Sigmoid colon (tissue), 3 donors: ENCODE measurements at regions not wholly inside any gene's neighbourhood (a gene's known extent, or its start where the extent isn't known, plus 50 kb on each side); places are given as distances from the start of the nearest gene placed in this dataset.

Source experiments
- POLR2A ChIP-seq, 2 donors: fragments of 450-650 bp; IDR thresholded peaks; one replicate each; pipeline ENCODE4 v1.6.1; 2016; ENCODE audit warnings: antibody characterized with exemption in 2 of 2, mild to moderate bottlenecking in 2 of 2, moderate library complexity in 2 of 2
- TF ChIP-seq, protein P1 (sequence below), 4 experiments: fragments of 450-650 bp in 3 of 4; fragments of 200-600 bp in 1 of 4; IDR thresholded peaks; one replicate each; pipeline ENCODE4 v1.5.1; 2016 to 2019; ENCODE audit warnings: antibody characterized with exemption in 4 of 4, mild to moderate bottlenecking in 3 of 4, moderate library complexity in 2 of 4

DNA sequence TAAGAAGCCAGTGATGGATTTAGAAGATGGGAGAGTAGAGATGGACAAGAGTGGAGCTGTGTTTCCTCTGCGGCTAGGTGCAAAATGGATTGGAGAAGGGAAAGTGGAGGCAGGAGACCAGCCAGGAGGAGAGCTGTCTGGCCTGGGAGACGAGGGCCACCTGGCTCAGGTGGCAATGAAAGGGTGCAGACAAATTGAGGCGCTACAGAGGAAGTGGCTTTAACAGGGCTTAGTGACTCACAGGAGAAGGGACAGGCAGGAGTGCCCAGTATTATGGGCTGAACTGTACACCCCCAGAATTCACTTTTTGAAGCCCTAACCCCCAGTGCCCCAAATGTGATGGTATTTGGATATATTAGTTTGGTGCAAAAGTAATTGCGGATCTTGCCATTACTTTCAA lies 65.6 kb upstream of the DUSP5 start:
- TF ChIP-seq, protein P1, sequence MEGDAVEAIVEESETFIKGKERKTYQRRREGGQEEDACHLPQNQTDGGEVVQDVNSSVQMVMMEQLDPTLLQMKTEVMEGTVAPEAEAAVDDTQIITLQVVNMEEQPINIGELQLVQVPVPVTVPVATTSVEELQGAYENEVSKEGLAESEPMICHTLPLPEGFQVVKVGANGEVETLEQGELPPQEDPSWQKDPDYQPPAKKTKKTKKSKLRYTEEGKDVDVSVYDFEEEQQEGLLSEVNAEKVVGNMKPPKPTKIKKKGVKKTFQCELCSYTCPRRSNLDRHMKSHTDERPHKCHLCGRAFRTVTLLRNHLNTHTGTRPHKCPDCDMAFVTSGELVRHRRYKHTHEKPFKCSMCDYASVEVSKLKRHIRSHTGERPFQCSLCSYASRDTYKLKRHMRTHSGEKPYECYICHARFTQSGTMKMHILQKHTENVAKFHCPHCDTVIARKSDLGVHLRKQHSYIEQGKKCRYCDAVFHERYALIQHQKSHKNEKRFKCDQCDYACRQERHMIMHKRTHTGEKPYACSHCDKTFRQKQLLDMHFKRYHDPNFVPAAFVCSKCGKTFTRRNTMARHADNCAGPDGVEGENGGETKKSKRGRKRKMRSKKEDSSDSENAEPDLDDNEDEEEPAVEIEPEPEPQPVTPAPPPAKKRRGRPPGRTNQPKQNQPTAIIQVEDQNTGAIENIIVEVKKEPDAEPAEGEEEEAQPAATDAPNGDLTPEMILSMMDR (IDR thresholded peaks at IDR 0.05) = no peak
- TF ChIP-seq POLR2A (IDR thresholded peaks at IDR 0.05) = no peak
